GM06990 (cell line): ENCODE measurements at regions not wholly inside any gene's neighbourhood (a gene's known extent, or its start where the extent isn't known, plus 50 kb on each side); places are given as distances from the start of the nearest gene placed in this dataset.
A peak's percentile ranks its signal among the peaks of the same experiment; 100 is the strongest.

Source experiments
- DNase-seq: peaks from one replicate; pipeline ENCODE4 v3.0.0-alpha.2; 2011; ENCODE audit not compliant: insufficient read length; ENCODE audit errors: extremely low read depth
- H3K27me3 ChIP-seq: replicated peaks from 2 replicates; pipeline ENCODE4 v1.6.0; 2011; ENCODE audit warnings: low read length; ENCODE audit not compliant: control insufficient read depth, insufficient read depth
- H3K36me3 ChIP-seq: 2 replicates; pipeline ENCODE4 v1.5.1; 2011; ENCODE audit warnings: low read length; ENCODE audit not compliant: control insufficient read depth, insufficient read depth
- H3K4me3 ChIP-seq: replicated peaks from 2 replicates; pipeline ENCODE4 v1.5.1; 2011; ENCODE audit warnings: low read depth, mild to moderate bottlenecking, control low read depth, low read length
- CTCF ChIP-seq: IDR thresholded peaks from 2 replicates; pipeline ENCODE4 v1.5.1; 2011; ENCODE audit warnings: low read length, control low read depth, mild to moderate bottlenecking, inconsistent platforms; ENCODE audit not compliant: insufficient read depth, poor library complexity, severe bottlenecking

DNA sequence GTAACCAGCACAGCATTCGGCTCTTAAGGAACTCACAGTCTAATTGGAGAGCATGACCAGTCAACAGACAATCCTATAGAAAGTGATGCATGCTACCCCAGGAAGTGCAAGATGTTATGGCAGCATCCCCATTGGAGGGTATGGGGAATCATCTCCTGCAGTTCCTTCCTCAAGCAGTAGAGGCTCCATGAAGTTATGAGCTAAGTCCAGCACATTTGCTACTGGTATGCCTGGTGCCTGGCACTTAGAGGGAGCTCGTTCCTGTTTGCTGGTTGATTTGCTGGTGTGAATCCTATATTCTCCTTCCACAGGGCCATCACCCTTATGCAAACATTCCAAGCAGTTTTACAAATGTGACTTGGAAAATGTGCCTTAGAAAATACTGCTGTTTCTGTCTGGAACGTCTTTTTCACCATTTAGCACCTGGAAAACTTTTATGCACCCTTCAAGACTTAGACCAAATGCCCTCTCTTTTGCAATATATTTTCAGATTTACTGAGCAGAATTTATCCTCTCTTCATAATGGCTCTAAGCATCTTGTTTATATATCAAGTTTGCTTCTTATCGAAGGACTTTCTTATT, 136.1 kb upstream of the WSCD2 start:
- no peak for DNase-seq
- TF ChIP-seq CTCF: peak; percentile 65

DNA sequence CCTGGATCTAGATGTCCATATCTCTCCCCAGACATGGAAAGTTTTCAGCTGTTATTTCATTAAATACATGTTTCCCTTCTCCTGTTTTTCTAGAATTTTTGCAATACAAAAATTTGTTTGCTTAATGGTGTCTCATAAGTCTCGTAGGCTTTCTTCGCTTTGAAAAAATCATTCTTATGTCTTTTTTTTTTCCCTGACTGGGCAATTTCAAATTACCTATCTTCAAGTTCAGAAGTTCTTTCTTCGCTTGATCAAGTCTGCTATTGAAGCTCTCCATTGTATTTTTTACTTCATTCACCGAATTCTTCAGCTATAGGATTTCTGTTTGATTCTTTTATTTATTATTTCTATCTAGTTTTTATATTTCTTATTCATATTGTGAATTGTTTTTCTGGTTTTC, 130.2 kb upstream of the WSCD2 start:
- no peak for TF ChIP-seq CTCF
- no peaks in the 10 kb centered on the region for H3K36me3 ChIP-seq
- no peak overlapping the region for H3K4me3 ChIP-seq
- no peak for DNase-seq
- no peaks in the 10 kb centered on the region; the same call in 1 of the 2 replicates for H3K27me3 ChIP-seq

More for the DNA sequence above, 136.1 kb upstream of the WSCD2 start:
- Histone ChIP-seq H3K27me3 (no peaks in the 10 kb centered on the region), H3K36me3 (no peaks in the 10 kb centered on the region), H3K4me3 (no peak overlapping the region)

DNA sequence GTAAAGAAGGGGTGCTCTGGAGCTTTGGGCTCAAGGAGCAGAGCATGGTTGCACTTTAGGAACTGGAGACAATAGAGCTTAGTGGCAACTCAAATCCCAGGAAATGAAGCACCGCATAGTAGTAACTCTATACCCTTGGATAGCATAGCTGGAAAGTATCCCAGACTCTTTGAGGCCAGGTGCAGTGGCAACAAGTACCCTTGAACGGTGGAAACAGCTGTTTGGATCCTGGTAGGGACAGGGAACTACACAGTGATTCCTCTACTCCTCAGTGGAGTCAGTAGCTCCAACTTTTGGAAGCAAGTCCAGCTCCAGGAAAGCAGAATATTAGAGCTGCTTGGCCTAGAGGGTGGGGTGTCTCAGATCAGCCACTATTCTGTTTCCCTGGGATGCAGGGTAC, 129.0 kb upstream of the WSCD2 start:
- no peak for DNase-seq
- no peaks in the 10 kb centered on the region; the same call in 1 of the 2 replicates for H3K27me3 ChIP-seq
- no peak overlapping the region for H3K4me3 ChIP-seq
- no peaks in the 10 kb centered on the region for H3K36me3 ChIP-seq
- TF ChIP-seq CTCF: no peak

GRCh38 chr12:108004319-108004718, 124.8 kb upstream of the WSCD2 start:
- no peak for DNase-seq
- Histone ChIP-seq H3K36me3 (no peaks in the 10 kb centered on the region), H3K27me3 (no peaks in the 10 kb centered on the region; the same call in 1 of the 2 replicates), H3K4me3 (no peak overlapping the region)
- no peak for TF ChIP-seq CTCF

GRCh38 chr12:108008163-108008905, 120.8 kb upstream of the WSCD2 start:
- no peak for DNase-seq
- TF ChIP-seq CTCF: no peak
- Histone ChIP-seq H3K27me3 (no peaks in the 10 kb centered on the region; the same call in 1 of the 2 replicates), H3K36me3 (no peaks in the 10 kb centered on the region), H3K4me3 (no peak overlapping the region)
